ENCODE measurements at regions not wholly inside any gene's neighbourhood (a gene's known extent, or its start where the extent isn't known, plus 50 kb on each side); places are given as distances from the start of the nearest gene placed in this dataset.

GRCh38 chr6:19668710-19669109 is 168.5 kb upstream of the ID4 start:
- H3K9me3 Mint-ChIP-seq, result peaks cover 0 to 9% (median 0%) of the 10 kb centered on the region in 9 donors
- POLR2A ChIA-PET, result no interaction called here
- H3K36me3 Mint-ChIP-seq, result no peaks in the 10 kb centered on the region
- no peak overlapping the region for H3K27ac Mint-ChIP-seq
- DNase-seq, result no peak
- H3K4me3 Mint-ChIP-seq, result no peak overlapping the region
- no peaks in the 10 kb centered on the region for H3K27me3 Mint-ChIP-seq
- H3K4me1 Mint-ChIP-seq, result no peaks in the 10 kb centered on the region
- ATAC-seq, result no peak

GRCh38 chr6:19669206-19669605 is 168.0 kb upstream of the ID4 start:
- ATAC-seq (no peak), DNase-seq (no peak)
- POLR2A ChIA-PET, result no interaction called here
- no peaks in the 10 kb centered on the region for H3K36me3 Mint-ChIP-seq
- peaks cover 0 to 7% (median 0%) of the 10 kb centered on the region in 9 donors for H3K9me3 Mint-ChIP-seq
- H3K27ac Mint-ChIP-seq, result no peak overlapping the region
- H3K4me3 Mint-ChIP-seq, result no peak overlapping the region
- no peaks in the 10 kb centered on the region for H3K4me1 Mint-ChIP-seq
- H3K27me3 Mint-ChIP-seq, result no peaks in the 10 kb centered on the region

GRCh38 chr6:19682859-19683258 is 154.3 kb upstream of the ID4 start:
- H3K4me1 Mint-ChIP-seq, result no peaks in the 10 kb centered on the region
- no peaks in the 10 kb centered on the region for H3K36me3 Mint-ChIP-seq
- H3K9me3 Mint-ChIP-seq, result peaks cover 0 to 16% (median 0%) of the 10 kb centered on the region in 9 donors
- POLR2A ChIA-PET, result no interaction called here
- no peak overlapping the region for H3K4me3 Mint-ChIP-seq
- no peak overlapping the region for H3K27ac Mint-ChIP-seq
- no peaks in the 10 kb centered on the region for H3K27me3 Mint-ChIP-seq
- DNase-seq, result no peak
- no peak for ATAC-seq

- Mint-ChIP-seq H3K36me3 (no peaks in the 10 kb centered on the region), H3K4me3 (no peak overlapping the region), H3K4me1 (no peaks in the 10 kb centered on the region), H3K9me3 (peaks cover 0 to 10% (median 2%) of the 10 kb centered on the region in 9 donors), H3K27me3 (peaks cover 11 to 28% (median 18%) of the 10 kb centered on the region in 5 donors), H3K27ac (no peak overlapping the region)
- no peak for ATAC-seq
- no peak for DNase-seq
- POLR2A ChIA-PET, result no interaction called here
These were observed 146.7 kb upstream of the ID4 start for GRCh38 chr6:19690325-19691075.

GRCh38 chr6:19691465-19692167 is 145.6 kb upstream of the ID4 start:
- Mint-ChIP-seq H3K4me1 (no peaks in the 10 kb centered on the region), H3K4me3 (no peak overlapping the region), H3K27ac (no peak overlapping the region), H3K27me3 (peaks cover 11 to 28% (median 18%) of the 10 kb centered on the region in 5 donors), H3K9me3 (peaks cover 0 to 6% (median 2%) of the 10 kb centered on the region in 9 donors), H3K36me3 (no peaks in the 10 kb centered on the region)
- DNase-seq, result no peak
- ATAC-seq, result no peak
- POLR2A ChIA-PET, result no interaction called here

GRCh38 chr6:19692506-19693298 is 144.5 kb upstream of the ID4 start:
- H3K36me3 Mint-ChIP-seq, result no peaks in the 10 kb centered on the region
- ATAC-seq, result no peak
- H3K27me3 Mint-ChIP-seq, result peaks cover 11 to 28% (median 18%) of the 10 kb centered on the region in 5 donors
- DNase-seq, result no peak
- no peak overlapping the region for H3K27ac Mint-ChIP-seq
- H3K9me3 Mint-ChIP-seq, result peaks cover 0 to 6% (median 3%) of the 10 kb centered on the region in 9 donors
- no peaks in the 10 kb centered on the region for H3K4me1 Mint-ChIP-seq
- POLR2A ChIA-PET, result no interaction called here
- H3K4me3 Mint-ChIP-seq, result no peak overlapping the region

- ATAC-seq (no peak), DNase-seq (no peak)
- H3K4me3 Mint-ChIP-seq, result no peak overlapping the region
- POLR2A ChIA-PET, result no interaction called here
- H3K27me3 Mint-ChIP-seq, result peaks cover 11 to 24% (median 18%) of the 10 kb centered on the region in 5 donors
- H3K36me3 Mint-ChIP-seq, result no peaks in the 10 kb centered on the region
- H3K4me1 Mint-ChIP-seq, result no peaks in the 10 kb centered on the region
- H3K9me3 Mint-ChIP-seq, result peaks cover 0 to 16% (median 5%) of the 10 kb centered on the region in 9 donors
- no peak overlapping the region for H3K27ac Mint-ChIP-seq
These were observed 142.5 kb upstream of the ID4 start for GRCh38 chr6:19694697-19695096.

GRCh38 chr6:19697744-19698290 is 139.4 kb upstream of the ID4 start:
- POLR2A ChIA-PET, result no interaction called here
- ATAC-seq, result no peak

GRCh38 chr6:19699932-19700331 is 137.2 kb upstream of the ID4 start:
- Mint-ChIP-seq H3K4me1 (no peaks in the 10 kb centered on the region), H3K27me3 (peaks cover 0 to 3% (median 0%) of the 10 kb centered on the region in 5 donors), H3K27ac (no peak overlapping the region), H3K36me3 (no peaks in the 10 kb centered on the region), H3K4me3 (no peak overlapping the region), H3K9me3 (peaks cover 0 to 20% (median 7%) of the 10 kb centered on the region in 9 donors)
- ATAC-seq (no peak), DNase-seq (no peak)
- POLR2A ChIA-PET, result no interaction called here

More at GRCh38 chr6:19697744-19698290, 139.4 kb upstream of the ID4 start:
- Mint-ChIP-seq H3K27me3 (peaks cover 0 to 8% (median 4%) of the 10 kb centered on the region in 5 donors), H3K27ac (no peak overlapping the region), H3K9me3 (peaks cover 0 to 20% (median 5%) of the 10 kb centered on the region in 9 donors), H3K4me3 (no peak overlapping the region), H3K4me1 (no peaks in the 10 kb centered on the region), H3K36me3 (no peaks in the 10 kb centered on the region)
- DNase-seq, result no peak

GRCh38 chr6:19705606-19706005 is 131.6 kb upstream of the ID4 start:
- Mint-ChIP-seq H3K36me3 (no peaks in the 10 kb centered on the region), H3K4me1 (no peaks in the 10 kb centered on the region), H3K4me3 (no peak overlapping the region), H3K27me3 (no peaks in the 10 kb centered on the region), H3K27ac (no peak overlapping the region), H3K9me3 (peaks cover 0 to 8% (median 2%) of the 10 kb centered on the region in 9 donors)
- DNase-seq, result no peak
- ATAC-seq, result no peak
- POLR2A ChIA-PET, result no interaction called here

- no peak for ATAC-seq
- Mint-ChIP-seq H3K4me3 (no peak overlapping the region), H3K9me3 (peaks cover 0 to 7% (median 0%) of the 10 kb centered on the region in 9 donors), H3K4me1 (no peaks in the 10 kb centered on the region), H3K27me3 (peaks cover 0 to 3% (median 0%) of the 10 kb centered on the region in 5 donors), H3K36me3 (no peaks in the 10 kb centered on the region), H3K27ac (no peak overlapping the region)
- DNase-seq, result no peak
- POLR2A ChIA-PET, result no interaction called here
These were observed 125.0 kb upstream of the ID4 start for GRCh38 chr6:19712012-19712688.

- no peak overlapping the region for H3K27ac Mint-ChIP-seq
These were observed 124.2 kb upstream of the ID4 start for GRCh38 chr6:19712998-19713397.

More at GRCh38 chr6:19712998-19713397, 124.2 kb upstream of the ID4 start:
- POLR2A ChIA-PET, result no interaction called here
- no peak overlapping the region for H3K4me3 Mint-ChIP-seq
- H3K36me3 Mint-ChIP-seq, result no peaks in the 10 kb centered on the region
- no peaks in the 10 kb centered on the region for H3K4me1 Mint-ChIP-seq
- DNase-seq (no peak), ATAC-seq (no peak)
- H3K27me3 Mint-ChIP-seq, result peaks cover 0 to 3% (median 0%) of the 10 kb centered on the region in 5 donors
- peaks cover 0 to 7% (median 0%) of the 10 kb centered on the region in 9 donors for H3K9me3 Mint-ChIP-seq
